ENCODE measurements at regions not wholly inside any gene's neighbourhood (a gene's known extent, or its start where the extent isn't known, plus 50 kb on each side); places are given as distances from the start of the nearest gene placed in this dataset.

GRCh38 chr5:2375291-2375690, 376.2 kb downstream of the IRX2 start:
- no peak overlapping the region for H3K27ac ChIP-seq (ENCODE audit: low read depth, low read length)
- no peak overlapping the region for H3K4me3 ChIP-seq (ENCODE audit: low read depth, low read length)
- CTCF ChIA-PET, result no interaction called here
- POLR2A ChIA-PET, result no interaction called here
- no peak for DNase-seq (ENCODE audit: low read depth, low spot score)
- no peaks in the 10 kb centered on the region for H3K27me3 ChIP-seq (ENCODE audit: control insufficient read depth, insufficient read depth, low read length)
- TF ChIP-seq, protein P1, sequence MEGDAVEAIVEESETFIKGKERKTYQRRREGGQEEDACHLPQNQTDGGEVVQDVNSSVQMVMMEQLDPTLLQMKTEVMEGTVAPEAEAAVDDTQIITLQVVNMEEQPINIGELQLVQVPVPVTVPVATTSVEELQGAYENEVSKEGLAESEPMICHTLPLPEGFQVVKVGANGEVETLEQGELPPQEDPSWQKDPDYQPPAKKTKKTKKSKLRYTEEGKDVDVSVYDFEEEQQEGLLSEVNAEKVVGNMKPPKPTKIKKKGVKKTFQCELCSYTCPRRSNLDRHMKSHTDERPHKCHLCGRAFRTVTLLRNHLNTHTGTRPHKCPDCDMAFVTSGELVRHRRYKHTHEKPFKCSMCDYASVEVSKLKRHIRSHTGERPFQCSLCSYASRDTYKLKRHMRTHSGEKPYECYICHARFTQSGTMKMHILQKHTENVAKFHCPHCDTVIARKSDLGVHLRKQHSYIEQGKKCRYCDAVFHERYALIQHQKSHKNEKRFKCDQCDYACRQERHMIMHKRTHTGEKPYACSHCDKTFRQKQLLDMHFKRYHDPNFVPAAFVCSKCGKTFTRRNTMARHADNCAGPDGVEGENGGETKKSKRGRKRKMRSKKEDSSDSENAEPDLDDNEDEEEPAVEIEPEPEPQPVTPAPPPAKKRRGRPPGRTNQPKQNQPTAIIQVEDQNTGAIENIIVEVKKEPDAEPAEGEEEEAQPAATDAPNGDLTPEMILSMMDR (IDR thresholded peaks at IDR 0.05; ENCODE audit: low read depth, low read length), result no peak
- peaks cover 68% of the 10 kb centered on the region for H3K9me3 ChIP-seq (ENCODE audit: control insufficient read depth, insufficient read depth, low read length)

GRCh38 chr5:2374703-2375102, 376.8 kb downstream of the IRX2 start:
- ChIA-PET POLR2A (no interaction called here), CTCF (interaction anchor here (0.5 kb wide), 1 partner anchor 1957 kb away, joined by 3 read pairs; no protein-coding TSS in a partner anchor)
- Histone ChIP-seq H3K27ac (ENCODE audit: low read depth, low read length) (no peak overlapping the region), H3K9me3 (ENCODE audit: control insufficient read depth, insufficient read depth, low read length) (peaks cover 71% of the 10 kb centered on the region), H3K4me3 (ENCODE audit: low read depth, low read length) (no peak overlapping the region), H3K27me3 (ENCODE audit: control insufficient read depth, insufficient read depth, low read length) (no peaks in the 10 kb centered on the region)
- TF ChIP-seq, protein P1 (IDR thresholded peaks at IDR 0.05; ENCODE audit: low read depth, low read length), result no peak
- DNase-seq (ENCODE audit: low read depth, low spot score), result no peak

- TF ChIP-seq, protein P1 (IDR thresholded peaks at IDR 0.05; ENCODE audit: low read depth, low read length), result no peak
- ChIA-PET POLR2A (no interaction called here), CTCF (no interaction called here)
- Histone ChIP-seq H3K9me3 (ENCODE audit: control insufficient read depth, insufficient read depth, low read length) (peaks cover 76% of the 10 kb centered on the region), H3K27me3 (ENCODE audit: control insufficient read depth, insufficient read depth, low read length) (no peaks in the 10 kb centered on the region), H3K27ac (ENCODE audit: low read depth, low read length) (no peak overlapping the region), H3K4me3 (ENCODE audit: low read depth, low read length) (no peak overlapping the region)
- DNase-seq (ENCODE audit: low read depth, low spot score), result no peak
Observed at GRCh38 chr5:2373631-2374030, 377.8 kb downstream of the IRX2 start.

GRCh38 chr5:2371419-2371710, 380.1 kb downstream of the IRX2 start:
- TF ChIP-seq, protein P1 (IDR thresholded peaks at IDR 0.05; ENCODE audit: low read depth, low read length), result no peak
- Histone ChIP-seq H3K27ac (ENCODE audit: low read depth, low read length) (no peak overlapping the region), H3K4me3 (ENCODE audit: low read depth, low read length) (no peak overlapping the region), H3K27me3 (ENCODE audit: control insufficient read depth, insufficient read depth, low read length) (no peaks in the 10 kb centered on the region), H3K9me3 (ENCODE audit: control insufficient read depth, insufficient read depth, low read length) (peaks cover 76% of the 10 kb centered on the region)
- ChIA-PET POLR2A (no interaction called here), CTCF (no interaction called here)
- no peak for DNase-seq (ENCODE audit: low read depth, low spot score)

DNA sequence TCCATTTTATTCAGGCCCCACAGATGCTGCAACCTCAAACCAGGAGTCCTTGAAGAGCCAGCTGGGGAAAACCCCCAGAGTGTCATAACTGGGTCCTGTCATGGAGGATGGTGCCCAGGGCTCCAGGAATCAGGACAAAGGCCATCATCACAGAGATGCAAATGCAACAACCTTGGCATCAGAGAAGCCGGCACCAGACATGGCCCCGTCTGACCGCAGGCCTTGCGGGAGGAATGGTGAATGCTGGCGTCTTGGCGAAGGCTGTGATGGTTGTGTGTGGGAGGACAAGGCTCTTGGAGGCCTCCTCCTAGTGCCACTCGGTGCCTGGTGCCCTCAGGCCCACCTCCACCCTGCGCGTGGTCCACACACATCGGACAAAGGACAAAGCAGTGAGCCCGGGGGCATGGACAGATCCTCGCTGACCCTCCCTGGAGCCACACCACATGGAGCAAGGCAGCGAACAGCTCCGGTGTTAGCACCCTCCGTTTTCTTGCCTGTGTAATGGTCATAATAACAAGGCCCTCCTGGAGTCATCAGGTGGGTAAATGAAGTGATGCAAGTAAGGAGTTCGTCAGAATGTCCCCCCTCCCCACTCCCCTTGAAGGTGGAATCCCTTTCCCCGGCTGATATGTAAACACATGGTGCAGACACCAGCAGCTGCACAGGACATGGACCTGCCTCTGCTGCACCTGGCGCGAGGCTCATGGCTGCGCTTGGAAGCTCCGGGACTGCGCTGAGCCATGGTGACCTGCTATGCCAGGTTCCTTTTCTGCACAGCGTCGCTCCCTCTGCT, 380.7 kb downstream of the IRX2 start:
- TF ChIP-seq, protein P1 (IDR thresholded peaks at IDR 0.05; ENCODE audit: low read depth, low read length), result no peak
- no peak for DNase-seq (ENCODE audit: low read depth, low spot score)
- Histone ChIP-seq H3K27me3 (ENCODE audit: control insufficient read depth, insufficient read depth, low read length) (no peaks in the 10 kb centered on the region), H3K27ac (ENCODE audit: low read depth, low read length) (no peak overlapping the region), H3K4me3 (ENCODE audit: low read depth, low read length) (no peak overlapping the region), H3K9me3 (ENCODE audit: control insufficient read depth, insufficient read depth, low read length) (peaks cover 72% of the 10 kb centered on the region)
- CTCF ChIA-PET, result no interaction called here
- POLR2A ChIA-PET, result no interaction called here
